Activated CD4-positive, alpha-beta T cell treated with anti-CD3 and anti-CD28 coated beads, Interleukin-2, amount 10 ng/mL, durations not matched to agents 7 days and 5 days (primary cell): ENCODE measurements at regions not wholly inside any gene's neighbourhood (a gene's known extent, or its start where the extent isn't known, plus 50 kb on each side); places are given as distances from the start of the nearest gene placed in this dataset.
"Not testable (repeated sequence)": the region's sequence is repeated elsewhere in the genome, so short reads cannot be mapped to it uniquely, and the experiment has no call there.

ENCODE experiments used
- CTCF ChIA-PET: fragments of 350-600 bp; sonication (Branson Sonifier 250); formaldehyde crosslinking; loops from one replicate; lab custom pipeline; 2021; ENCODE audit warnings: antibody characterized with exemption; lab: Charles Lee
- POLR2A ChIA-PET: fragments of 350-600 bp; sonication (Branson Sonifier 250); formaldehyde crosslinking; loops from one replicate; lab custom pipeline; 2021; ENCODE audit warnings: antibody characterized with exemption; lab: Charles Lee
- DNase-seq: peaks from one replicate; pipeline ENCODE4 v3.0.0-alpha.2; 2020
- H3K27ac Mint-ChIP-seq: one replicate; pipeline ENCODE4 v1.8.0; 2021; ENCODE audit warnings: mild to moderate bottlenecking, moderate library complexity, mixed read lengths
- H3K27me3 Mint-ChIP-seq: one replicate; pipeline ENCODE4 v1.8.0; 2021; ENCODE audit warnings: mixed read lengths
- H3K36me3 Mint-ChIP-seq: one replicate; pipeline ENCODE4 v1.8.0; 2021; ENCODE audit warnings: low read depth, mixed read lengths
- H3K4me1 Mint-ChIP-seq: one replicate; pipeline ENCODE4 v1.8.0; 2021; ENCODE audit warnings: mixed read lengths
- H3K4me3 Mint-ChIP-seq: one replicate; pipeline ENCODE4 v1.8.0; 2021; ENCODE audit warnings: mild to moderate bottlenecking, moderate library complexity, mixed read lengths
- H3K9me3 Mint-ChIP-seq: one replicate; pipeline ENCODE4 v1.8.0; 2021; ENCODE audit warnings: mixed read lengths

DNA sequence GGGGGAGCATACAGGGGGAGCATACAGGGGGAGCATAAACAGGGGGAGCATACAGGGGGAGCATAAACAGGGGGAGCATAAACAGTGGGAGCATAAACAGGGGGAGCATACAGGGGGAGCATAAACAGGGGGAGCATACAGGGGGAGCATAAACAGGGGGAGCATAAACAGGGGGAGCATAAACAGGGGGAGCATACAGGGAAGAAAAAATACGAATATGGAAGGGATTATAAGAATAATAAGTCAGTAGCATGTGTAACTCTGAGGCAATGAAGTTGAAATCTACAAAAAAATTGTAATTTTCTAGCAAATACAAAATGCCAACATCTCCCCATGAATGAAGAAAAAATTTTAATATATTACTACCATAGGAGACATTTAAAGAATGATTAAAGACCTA lies 101.3 kb upstream of the FOXQ1 start:
- H3K4me3 Mint-ChIP-seq, POLR2A ChIA-PET, H3K9me3 Mint-ChIP-seq, CTCF ChIA-PET, H3K36me3 Mint-ChIP-seq, H3K27ac Mint-ChIP-seq, DNase-seq, H3K4me1 Mint-ChIP-seq: not testable (repeated sequence)
- peaks cover 12% of the 10 kb centered on the region for H3K27me3 Mint-ChIP-seq

DNA sequence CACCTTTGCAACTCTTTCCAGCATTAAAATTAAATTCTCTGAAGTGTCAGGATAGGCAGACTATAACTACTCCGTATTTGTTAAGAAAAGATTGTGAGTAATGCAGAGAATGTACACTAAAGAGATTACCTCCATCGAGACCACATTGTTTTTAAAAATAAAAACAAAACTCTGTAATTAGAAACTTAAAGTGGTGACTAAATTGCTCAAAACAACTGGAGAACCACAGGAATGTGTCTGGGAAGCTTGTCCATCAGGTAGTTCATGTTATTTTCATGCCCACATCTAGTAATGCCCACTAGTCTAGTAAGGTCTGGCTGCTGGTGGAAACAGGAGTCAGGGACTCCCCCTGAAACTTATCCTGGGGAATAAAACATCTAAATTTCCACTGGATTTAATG lies 103.0 kb upstream of the FOXQ1 start:
- CTCF ChIA-PET = no interaction called here
- Mint-ChIP-seq H3K27me3 (peaks cover 10% of the 10 kb centered on the region), H3K9me3 (peaks cover 3% of the 10 kb centered on the region), H3K27ac (no peak overlapping the region), H3K4me3 (no peak overlapping the region), H3K36me3 (no peaks in the 10 kb centered on the region), H3K4me1 (no peaks in the 10 kb centered on the region)
- POLR2A ChIA-PET = no interaction called here
- DNase-seq = no peak

DNA sequence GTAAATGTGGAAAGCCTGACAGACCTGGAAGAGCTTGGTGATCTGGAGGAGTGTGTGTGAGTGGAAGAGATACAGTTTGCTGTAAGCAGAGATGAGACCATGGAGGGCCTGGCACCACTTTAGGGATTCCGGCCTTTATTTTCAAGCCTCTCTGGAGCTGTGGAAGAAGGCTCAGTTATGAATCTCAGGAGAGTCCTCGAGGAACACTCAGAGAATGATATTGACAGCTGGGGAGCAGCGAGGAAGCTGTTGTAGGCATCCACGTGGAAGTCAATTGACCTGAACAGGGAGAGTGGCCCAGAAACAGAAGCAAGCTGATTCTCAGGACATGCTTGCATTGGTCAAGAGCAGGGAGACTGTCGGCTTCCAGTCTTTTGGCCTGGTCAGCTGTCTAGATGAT lies 108.4 kb upstream of the FOXQ1 start:
- no peaks in the 10 kb centered on the region for H3K36me3 Mint-ChIP-seq

DNA sequence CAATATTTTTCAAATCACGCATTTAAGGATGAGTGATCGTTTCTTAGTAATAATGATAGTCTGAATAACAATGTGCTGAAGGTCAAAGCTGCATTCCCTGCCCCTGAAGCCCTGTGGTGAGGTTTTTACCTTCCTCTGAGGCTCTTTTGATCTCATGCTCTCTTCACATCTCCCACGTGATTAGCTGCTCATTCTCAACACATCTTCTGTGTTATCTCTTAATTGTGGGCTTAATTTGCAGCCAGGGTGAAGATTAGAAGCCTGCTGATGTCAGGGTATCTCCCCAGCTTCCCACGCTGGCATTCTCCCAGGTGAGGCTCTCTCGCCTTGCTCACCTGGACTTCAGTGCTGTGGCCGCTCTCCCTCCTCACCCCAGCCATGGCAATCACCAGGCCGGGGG lies 109.7 kb upstream of the FOXQ1 start:
- H3K27me3 Mint-ChIP-seq = peaks cover 1% of the 10 kb centered on the region
- DNase-seq = no peak

More for the DNA sequence above, 108.4 kb upstream of the FOXQ1 start:
- ChIA-PET CTCF (interaction anchor here (1.6 kb wide), 1 partner anchor 10 kb away, joined by 4 read pairs; no protein-coding TSS in a partner anchor), POLR2A (no interaction called here)
- Mint-ChIP-seq H3K27ac (no peak overlapping the region), H3K4me3 (no peak overlapping the region), H3K9me3 (peaks cover 3% of the 10 kb centered on the region), H3K27me3 (peaks cover 2% of the 10 kb centered on the region), H3K4me1 (no peaks in the 10 kb centered on the region)
- DNase-seq = no peak

DNA sequence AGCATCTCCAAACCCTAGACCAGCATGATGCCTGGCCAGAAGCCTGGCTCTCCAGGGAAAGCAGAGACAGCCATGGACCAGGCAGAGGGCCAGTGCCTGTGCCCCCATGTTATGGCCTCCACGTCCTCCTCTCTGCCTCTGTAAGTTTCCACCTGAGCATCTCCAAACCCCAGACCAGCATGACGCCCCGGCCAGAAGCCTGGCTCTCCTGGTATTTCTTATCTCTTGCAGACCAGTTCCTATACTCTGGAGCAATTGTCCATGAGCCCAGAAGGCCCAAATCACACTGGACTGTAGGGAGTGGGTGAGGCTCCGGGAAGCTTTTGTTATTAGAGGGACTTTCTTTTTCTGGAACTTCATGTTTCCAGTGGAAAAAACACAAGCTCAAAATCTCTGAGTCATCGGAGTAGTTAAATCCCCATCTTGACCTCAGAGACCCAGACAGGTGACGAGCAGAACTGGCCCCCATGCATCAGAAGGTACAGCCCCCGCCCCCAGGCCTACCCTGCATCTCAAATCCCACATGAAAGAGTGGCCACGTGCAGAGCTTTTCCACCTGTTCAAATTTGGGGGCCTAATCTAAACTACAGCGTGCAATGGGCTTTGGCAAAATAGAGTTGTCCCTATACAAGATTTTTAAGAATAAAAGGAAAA lies 110.2 kb upstream of the FOXQ1 start:
- ChIA-PET POLR2A (no interaction called here), CTCF (no interaction called here)
- H3K4me1 Mint-ChIP-seq = no peaks in the 10 kb centered on the region
- H3K36me3 Mint-ChIP-seq = no peaks in the 10 kb centered on the region
- H3K27ac Mint-ChIP-seq = no peak overlapping the region
- H3K9me3 Mint-ChIP-seq = no peaks in the 10 kb centered on the region
- peaks cover 3% of the 10 kb centered on the region for H3K27me3 Mint-ChIP-seq
- no peak for DNase-seq
- H3K4me3 Mint-ChIP-seq = no peak overlapping the region

More for the DNA sequence above, 109.7 kb upstream of the FOXQ1 start:
- no peak overlapping the region for H3K4me3 Mint-ChIP-seq
- H3K4me1 Mint-ChIP-seq = no peaks in the 10 kb centered on the region
- ChIA-PET POLR2A (no interaction called here), CTCF (interaction anchor here (1.6 kb wide), 1 partner anchor 9 kb away, joined by 4 read pairs; no protein-coding TSS in a partner anchor)
- H3K27ac Mint-ChIP-seq = no peak overlapping the region
- no peaks in the 10 kb centered on the region for H3K36me3 Mint-ChIP-seq
- H3K9me3 Mint-ChIP-seq = no peaks in the 10 kb centered on the region

DNA sequence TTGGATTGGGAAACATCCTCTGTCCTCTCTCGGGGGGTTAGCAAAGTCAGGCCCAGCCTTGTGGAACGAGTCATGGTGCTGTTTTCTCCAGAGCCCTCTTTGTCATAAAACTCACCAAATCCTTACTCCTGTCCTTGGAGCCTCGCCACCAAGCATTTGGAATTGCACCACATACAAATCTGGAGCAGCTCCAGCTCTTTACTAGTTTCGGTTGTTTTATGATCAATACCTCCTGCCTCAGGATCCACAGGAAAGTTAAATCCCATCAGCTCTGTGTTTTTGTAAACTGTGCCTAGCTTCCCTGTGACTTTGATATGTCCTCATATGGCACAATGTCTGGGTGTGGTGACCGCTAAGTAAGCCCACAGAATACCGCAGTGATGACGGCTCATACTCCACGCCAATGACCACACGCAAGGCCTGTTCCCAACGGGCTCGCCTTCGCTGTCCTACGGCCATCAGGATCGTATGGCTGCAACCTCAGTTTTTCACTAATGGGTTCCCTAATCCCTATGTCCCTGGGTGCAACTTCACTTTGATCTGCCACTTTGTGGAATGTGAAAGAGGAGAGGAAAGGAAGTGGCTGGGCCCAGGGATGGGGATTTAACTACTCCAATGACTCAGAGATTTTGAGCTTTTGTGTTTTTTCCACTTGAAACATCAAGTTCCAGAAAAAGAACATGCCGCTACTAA lies 111.3 kb upstream of the FOXQ1 start:
- no peak for DNase-seq
- ChIA-PET CTCF (no interaction called here), POLR2A (interaction anchor here (0.6 kb wide), 1 partner anchor 24 kb away, joined by 3 read pairs; no protein-coding TSS in a partner anchor)
- H3K27ac Mint-ChIP-seq = no peak overlapping the region
- H3K36me3 Mint-ChIP-seq = no peaks in the 10 kb centered on the region
- no peak overlapping the region for H3K4me3 Mint-ChIP-seq
- peaks cover 11% of the 10 kb centered on the region for H3K27me3 Mint-ChIP-seq
- H3K9me3 Mint-ChIP-seq = peaks cover 4% of the 10 kb centered on the region
- H3K4me1 Mint-ChIP-seq = no peaks in the 10 kb centered on the region

DNA sequence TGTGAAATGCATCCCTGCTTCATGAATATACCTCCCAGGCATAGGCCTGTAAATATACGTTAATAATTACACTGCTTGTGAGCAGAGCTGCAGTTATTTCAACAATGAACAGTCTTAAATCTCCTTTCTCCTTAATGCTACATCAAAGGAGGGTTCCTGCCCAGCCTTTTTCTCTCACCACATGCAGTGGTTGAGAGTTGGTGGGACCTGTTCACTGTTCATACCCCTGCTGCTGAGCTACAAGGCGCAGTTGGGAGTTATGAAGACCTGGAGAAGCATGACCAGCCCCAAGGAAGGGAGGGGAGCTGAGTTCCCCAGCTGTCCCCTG lies 111.9 kb upstream of the FOXQ1 start:
- CTCF ChIA-PET = no interaction called here
- POLR2A ChIA-PET = interaction anchor here (0.6 kb wide), 1 partner anchor 24 kb away, joined by 3 read pairs; no protein-coding TSS in a partner anchor
- H3K27me3 Mint-ChIP-seq = peaks cover 12% of the 10 kb centered on the region
- DNase-seq = no peak
- no peak overlapping the region for H3K4me3 Mint-ChIP-seq
- H3K9me3 Mint-ChIP-seq = peaks cover 5% of the 10 kb centered on the region
- H3K27ac Mint-ChIP-seq = no peak overlapping the region
- H3K36me3 Mint-ChIP-seq = no peaks in the 10 kb centered on the region
- H3K4me1 Mint-ChIP-seq = no peaks in the 10 kb centered on the region

DNA sequence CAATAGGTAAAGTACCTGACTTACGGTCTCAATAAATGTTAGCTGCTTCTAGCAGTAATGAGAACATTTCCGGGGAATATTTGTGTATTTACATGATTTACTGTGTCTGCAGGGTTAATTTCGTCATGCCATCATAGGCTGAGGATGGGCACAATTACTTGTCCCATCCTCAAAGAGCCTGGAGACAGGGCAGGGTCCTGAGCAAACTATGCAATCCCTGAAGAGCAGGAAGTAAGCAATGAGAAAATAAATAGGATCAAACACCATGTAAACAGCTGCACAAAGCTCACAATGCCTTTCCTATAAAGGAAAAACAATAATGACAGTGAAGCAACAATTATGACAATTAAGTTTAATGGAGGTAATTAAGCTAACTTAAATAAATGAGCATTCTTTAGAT lies 114.6 kb upstream of the FOXQ1 start:
- CTCF ChIA-PET = no interaction called here
- Mint-ChIP-seq H3K36me3 (no peaks in the 10 kb centered on the region), H3K27ac (no peak overlapping the region), H3K4me3 (no peak overlapping the region), H3K4me1 (no peaks in the 10 kb centered on the region), H3K9me3 (peaks cover 10% of the 10 kb centered on the region), H3K27me3 (peaks cover 12% of the 10 kb centered on the region)
- DNase-seq = no peak
- POLR2A ChIA-PET = interaction anchor here (1.0 kb wide), 1 partner anchor 59 kb away, joined by 3 read pairs; no protein-coding TSS in a partner anchor

DNA sequence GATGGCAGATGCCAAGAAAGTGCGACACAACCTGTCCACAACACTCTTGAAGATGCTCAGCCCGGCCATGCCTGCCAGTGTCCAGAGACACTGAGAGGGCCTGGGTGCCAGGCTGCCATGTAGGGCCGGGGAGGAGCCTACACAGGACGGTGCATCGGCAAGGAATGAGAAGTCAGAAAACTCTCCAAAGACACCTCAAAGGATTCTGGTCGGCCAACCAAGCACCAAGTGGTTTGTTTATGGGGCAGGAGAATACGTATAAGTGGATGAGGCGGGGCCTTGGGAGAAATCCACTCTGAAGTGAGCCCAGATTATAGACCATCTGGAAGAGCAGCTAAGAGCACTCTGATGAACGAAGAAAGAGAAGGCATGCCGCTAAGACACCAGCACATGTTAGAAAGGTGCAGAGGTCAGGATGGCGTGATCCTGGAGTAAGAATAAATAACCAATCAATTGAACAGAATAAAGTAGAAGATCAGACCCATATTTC lies 120.7 kb upstream of the FOXQ1 start:
- no peak for DNase-seq
- H3K27me3 Mint-ChIP-seq = peaks cover 15% of the 10 kb centered on the region
- no peaks in the 10 kb centered on the region for H3K4me1 Mint-ChIP-seq
- ChIA-PET CTCF (no interaction called here), POLR2A (no interaction called here)
- peaks cover 10% of the 10 kb centered on the region for H3K9me3 Mint-ChIP-seq
- H3K36me3 Mint-ChIP-seq = no peaks in the 10 kb centered on the region
- H3K4me3 Mint-ChIP-seq = no peak overlapping the region
- no peak overlapping the region for H3K27ac Mint-ChIP-seq

DNA sequence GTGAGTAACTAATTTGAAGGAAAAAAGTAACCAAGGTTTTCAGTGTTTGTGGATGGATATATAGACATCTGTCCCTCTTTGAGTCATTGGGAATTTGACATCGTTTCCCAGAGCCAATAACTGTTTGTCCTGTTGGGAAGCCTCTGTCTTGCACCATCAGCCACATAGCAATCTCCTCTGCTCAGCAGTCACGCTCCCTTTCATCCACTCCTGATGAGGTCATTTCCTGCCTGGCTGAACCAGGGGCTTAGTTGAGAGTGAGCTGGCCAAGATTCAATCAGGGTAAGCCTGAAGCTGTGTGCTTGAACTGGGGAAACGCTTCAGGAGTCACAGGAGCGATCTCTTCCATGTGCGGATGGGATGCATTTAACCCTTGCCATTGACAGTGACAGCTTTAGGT lies 121.5 kb upstream of the FOXQ1 start:
- Mint-ChIP-seq H3K9me3 (peaks cover 5% of the 10 kb centered on the region), H3K4me1 (no peaks in the 10 kb centered on the region), H3K27ac (no peak overlapping the region), H3K27me3 (peaks cover 7% of the 10 kb centered on the region), H3K36me3 (no peaks in the 10 kb centered on the region), H3K4me3 (no peak overlapping the region)
- CTCF ChIA-PET = no interaction called here
- no peak for DNase-seq
- POLR2A ChIA-PET = no interaction called here

DNA sequence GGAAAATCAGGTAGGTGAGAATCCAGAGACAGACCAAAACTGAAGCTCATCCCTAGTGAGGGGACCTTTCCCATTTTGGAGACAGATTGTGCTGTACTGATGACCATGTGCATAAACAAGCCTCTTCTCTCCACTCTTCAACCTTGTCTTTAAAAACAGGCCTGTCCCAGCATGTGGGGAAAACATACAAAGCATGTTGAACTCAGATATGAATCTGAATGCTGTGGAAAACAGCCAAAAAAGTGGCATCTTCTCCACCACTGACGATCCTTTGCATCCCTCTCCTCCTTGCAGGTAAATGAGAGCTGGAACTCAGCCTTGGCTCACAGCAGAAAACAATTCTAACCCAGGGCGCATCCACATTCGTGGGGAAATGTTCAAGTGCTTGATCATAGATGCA lies 123.7 kb upstream of the FOXQ1 start:
- CTCF ChIA-PET = no interaction called here
- Mint-ChIP-seq H3K27me3 (peaks cover 7% of the 10 kb centered on the region), H3K4me1 (no peaks in the 10 kb centered on the region), H3K9me3 (no peaks in the 10 kb centered on the region), H3K27ac (no peak overlapping the region), H3K4me3 (no peak overlapping the region), H3K36me3 (no peaks in the 10 kb centered on the region)
- no peak for DNase-seq
- POLR2A ChIA-PET = no interaction called here

DNA sequence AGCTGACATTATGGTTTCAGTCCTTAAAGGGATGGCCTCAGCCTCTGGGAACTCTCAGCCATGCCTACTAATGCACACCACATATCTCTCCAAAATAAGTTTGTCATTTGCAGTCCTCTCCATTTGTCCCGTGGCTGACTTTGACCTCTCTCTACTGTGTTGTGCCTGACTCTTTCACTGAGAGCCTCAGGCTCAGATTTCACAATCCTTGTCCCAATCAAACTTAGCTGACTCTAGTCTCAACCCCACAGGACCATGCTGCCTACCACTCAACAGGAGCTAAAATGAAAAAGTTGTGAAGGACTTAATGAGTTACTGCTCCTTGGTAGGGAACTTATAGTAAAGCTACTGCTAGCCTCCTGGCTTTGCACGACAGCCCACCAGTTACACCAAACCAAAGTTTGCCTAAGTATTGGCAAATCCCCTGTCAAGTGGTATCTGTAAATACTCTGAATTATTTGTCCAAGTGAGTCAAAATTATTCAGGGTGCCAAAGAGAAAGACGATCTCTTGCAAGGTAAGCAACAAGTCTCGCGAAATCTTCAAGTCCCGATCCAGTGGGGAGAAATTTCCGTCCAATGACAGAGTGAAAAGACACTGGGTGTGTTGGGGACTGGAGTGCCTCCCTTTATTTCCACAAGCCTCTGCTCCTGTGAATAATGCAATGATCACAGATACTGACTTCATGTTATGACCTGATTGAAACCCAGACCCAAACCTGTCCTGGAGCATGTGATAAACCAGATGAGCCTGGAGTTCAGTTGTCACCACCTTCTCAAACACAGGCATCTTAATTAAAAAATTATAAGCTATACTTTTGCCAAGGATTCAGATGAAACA lies 124.4 kb upstream of the FOXQ1 start:
- POLR2A ChIA-PET = no interaction called here
- CTCF ChIA-PET = no interaction called here
- Mint-ChIP-seq H3K4me3 (no peak overlapping the region), H3K36me3 (no peaks in the 10 kb centered on the region), H3K27ac (no peak overlapping the region), H3K4me1 (no peaks in the 10 kb centered on the region), H3K27me3 (peaks cover 7% of the 10 kb centered on the region), H3K9me3 (no peaks in the 10 kb centered on the region)
- no peak for DNase-seq

DNA sequence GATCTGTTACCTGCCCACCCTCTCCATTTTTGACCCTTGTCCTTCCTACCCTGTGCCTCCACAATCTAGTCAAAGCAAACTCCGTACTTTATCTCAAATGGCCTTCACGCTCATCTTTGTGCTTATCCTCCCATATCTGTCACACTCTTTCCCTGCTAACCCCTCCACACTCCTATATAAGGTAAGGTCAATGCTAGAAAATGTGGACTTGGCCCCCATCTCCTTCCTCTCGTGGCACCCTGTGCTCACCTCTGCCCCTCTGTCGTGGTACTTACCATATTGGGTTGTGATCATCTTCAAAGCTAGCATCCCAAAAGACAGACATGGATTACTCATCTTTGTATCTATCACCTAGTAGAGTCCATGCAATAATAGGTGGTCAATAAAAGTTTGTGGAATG lies 127.6 kb upstream of the FOXQ1 start:
- H3K36me3 Mint-ChIP-seq = no peaks in the 10 kb centered on the region
- ChIA-PET POLR2A (no interaction called here), CTCF (no interaction called here)
- no peaks in the 10 kb centered on the region for H3K4me1 Mint-ChIP-seq
- DNase-seq = no peak
- H3K4me3 Mint-ChIP-seq = no peak overlapping the region
- H3K9me3 Mint-ChIP-seq = no peaks in the 10 kb centered on the region
- peaks cover 7% of the 10 kb centered on the region for H3K27me3 Mint-ChIP-seq
- no peak overlapping the region for H3K27ac Mint-ChIP-seq
